Keratinocyte (primary cell): ENCODE measurements at regions not wholly inside any gene's neighbourhood (a gene's known extent, or its start where the extent isn't known, plus 50 kb on each side); places are given as distances from the start of the nearest gene placed in this dataset.

Experiments
- DNase-seq: peaks from one replicate; pipeline ENCODE4 v3.0.0-alpha.2; 2011; ENCODE audit warnings: low read depth, missing footprints, low spot score
- FAIRE-seq: peaks from 2 replicates; lab custom pipeline; 2011; peaks lifted over from hg19 to GRCh38; lab: Jason Lieb, UNC
- H2AFZ ChIP-seq: 2 replicates; pipeline ENCODE4 v1.6.0; 2012; ENCODE audit warnings: low read length, control low read depth, inconsistent platforms; ENCODE audit not compliant: control insufficient read depth
- H3K27ac ChIP-seq: 2 replicates; pipeline ENCODE4 v1.5.1; 2011; ENCODE audit warnings: low read length; ENCODE audit not compliant: control insufficient read depth, insufficient read depth
- H3K27me3 ChIP-seq: 3 replicates; pipeline ENCODE4 v1.6.0; 2011; ENCODE audit warnings: low read length; ENCODE audit not compliant: control insufficient read depth, insufficient read depth; ENCODE audit errors: extremely low read depth
- H3K36me3 ChIP-seq, 2 experiments: 2 replicates in 1 of 2; 3 replicates in 1 of 2; pipeline ENCODE4 v1.5.1; 2011; ENCODE audit warnings: low read length in 2 of 2, mild to moderate bottlenecking in 1 of 2; ENCODE audit not compliant: control insufficient read depth in 2 of 2, insufficient read depth in 2 of 2; ENCODE audit errors: extremely low read depth in 1 of 2
- H3K4me1 ChIP-seq: 3 replicates; pipeline ENCODE4 v1.5.1; 2011; ENCODE audit warnings: low read length; ENCODE audit not compliant: control insufficient read depth, insufficient read depth; ENCODE audit errors: extremely low read depth
- H3K4me2 ChIP-seq: 3 replicates; pipeline ENCODE4 v1.6.0; 2011; ENCODE audit warnings: low read depth, low read length; ENCODE audit not compliant: control insufficient read depth, insufficient read depth; ENCODE audit errors: extremely low read depth
- H3K4me3 ChIP-seq, 3 experiments: fragments of 200-600 bp in 1 of 3; sonication (generic) in 1 of 3; 2 replicates in 2 of 3; 3 replicates in 1 of 3; pipeline ENCODE4 v1.5.1; 2011 to 2016; ENCODE audit warnings: low read length in 3 of 3, mild to moderate bottlenecking in 3 of 3, control low read depth in 2 of 3, inconsistent platforms in 1 of 3, low read depth in 1 of 3, mixed read lengths in 1 of 3, mixed run types in 1 of 3, moderate library complexity in 1 of 3; ENCODE audit not compliant: control insufficient read depth in 2 of 3, insufficient read depth in 2 of 3; ENCODE audit errors: extremely low read depth in 1 of 3
- H3K79me2 ChIP-seq: 2 replicates; pipeline ENCODE4 v1.6.0; 2012; ENCODE audit warnings: low read length; ENCODE audit not compliant: control insufficient read depth, insufficient read depth
- H3K9ac ChIP-seq: 3 replicates; pipeline ENCODE4 v1.6.0; 2011; ENCODE audit warnings: low read length; ENCODE audit not compliant: control insufficient read depth, insufficient read depth; ENCODE audit errors: extremely low read depth
- H3K9me1 ChIP-seq: 3 replicates; pipeline ENCODE4 v1.6.0; 2011; ENCODE audit warnings: low read length; ENCODE audit not compliant: control insufficient read depth, insufficient read depth; ENCODE audit errors: extremely low read depth
- H3K9me3 ChIP-seq: 2 replicates; pipeline ENCODE4 v1.5.1; 2012; ENCODE audit warnings: low read depth, low read length; ENCODE audit not compliant: control insufficient read depth
- H4K20me1 ChIP-seq: 3 replicates; pipeline ENCODE4 v1.6.0; 2011; ENCODE audit warnings: low read length; ENCODE audit not compliant: control insufficient read depth, insufficient read depth; ENCODE audit errors: extremely low read depth
- CTCF ChIP-seq, 3 experiments: IDR thresholded peaks in 1 of 3; conservative IDR thresholded peaks in 1 of 3; optimal IDR thresholded peaks in 1 of 3; 2 replicates in 2 of 3; 3 replicates in 1 of 3; pipeline versions ENCODE3 to v1.5.1; 2011; ENCODE audit warnings: low read length in 3 of 3, mild to moderate bottlenecking in 3 of 3, moderate library complexity in 2 of 3, control low read depth in 1 of 3, inconsistent platforms in 1 of 3; ENCODE audit not compliant: insufficient read depth in 2 of 3; ENCODE audit errors: extremely low read depth in 1 of 3
- EZH2 ChIP-seq: IDR thresholded peaks from one replicate; pipeline ENCODE4 v1.6.1; 2012; ENCODE audit warnings: inconsistent platforms, mild to moderate bottlenecking, low read length, moderate library complexity
- dilution Hi-C: fragments of 300-500 bp; cut with MboI; formaldehyde crosslinking; loops from one replicate; pipeline ENCODE4 v1.7.0; 2020; ENCODE audit warnings: low sequenced_read_pairs; ENCODE audit not compliant: extremely low pct_ligation_motif_present

GRCh38 chr12:75933101-75933500 is 98.5 kb downstream of the PHLDA1 start:
- FAIRE-seq (peak; percentile 82), DNase-seq (no peak)
- dilution Hi-C loops: no loop called here
- Histone ChIP-seq H3K9me3 (no peaks in the 10 kb centered on the region), H4K20me1 (no peaks in the 10 kb centered on the region), H3K9me1 (no peaks in the 10 kb centered on the region), H3K4me2 (peak overlapping the region; percentile 51), H3K9ac (peak overlapping the region; percentile 53), H3K27ac (peak overlapping the region; percentile 94), H2AFZ (peak overlapping the region; percentile 53), H3K79me2 (no peaks in the 10 kb centered on the region), H3K36me3 (no peaks in the 10 kb centered on the region), H3K27me3 (no peaks in the 10 kb centered on the region), H3K4me3 (peak overlapping the region in 1 of 3 experiments; percentile 25), H3K4me1 (peaks cover 41% of the 10 kb centered on the region)
- TF ChIP-seq EZH2 (no peak), CTCF (optimal IDR thresholded peaks at IDR 0.05 in 1 of 3, IDR thresholded peaks at IDR 0.05 in 1 of 3, conservative IDR thresholded peaks at IDR 0.05 in 1 of 3; ENCODE audit: extremely low read depth in 1 of 3, insufficient read depth in 2 of 3, low read length in 3 of 3) (no peak)

- dilution Hi-C loops: no loop called here
- Histone ChIP-seq H3K27me3 (no peaks in the 10 kb centered on the region), H3K36me3 (no peaks in the 10 kb centered on the region), H3K27ac (peak overlapping the region; percentile 94), H3K4me2 (no peak overlapping the region), H3K9ac (no peak overlapping the region), H3K4me1 (peaks cover 41% of the 10 kb centered on the region), H2AFZ (peak overlapping the region; percentile 68), H3K9me1 (no peaks in the 10 kb centered on the region), H3K4me3 (no peak overlapping the region), H3K9me3 (no peaks in the 10 kb centered on the region), H4K20me1 (no peaks in the 10 kb centered on the region), H3K79me2 (no peaks in the 10 kb centered on the region)
- DNase-seq: no peak
- TF ChIP-seq EZH2: no peak
- no peak for TF ChIP-seq CTCF (optimal IDR thresholded peaks at IDR 0.05 in 1 of 3, IDR thresholded peaks at IDR 0.05 in 1 of 3, conservative IDR thresholded peaks at IDR 0.05 in 1 of 3; ENCODE audit: extremely low read depth in 1 of 3, insufficient read depth in 2 of 3, low read length in 3 of 3)
- peak; percentile 9 for FAIRE-seq
Measured at GRCh38 chr12:75932241-75932640, 99.3 kb downstream of the PHLDA1 start.
